Fibroblast of villous mesenchyme (primary cell): ENCODE measurements at regions not wholly inside any gene's neighbourhood (a gene's known extent, or its start where the extent isn't known, plus 50 kb on each side); places are given as distances from the start of the nearest gene placed in this dataset.

ENCODE experiments used
- DNase-seq: peaks from one replicate; pipeline ENCODE4 v3.0.0-alpha.2; 2010; ENCODE audit warnings: low read depth
- H3K4me3 ChIP-seq: 2 replicates; pipeline ENCODE4 v1.5.1; 2011; ENCODE audit warnings: low read depth, mild to moderate bottlenecking, low read length
- CTCF ChIP-seq: IDR thresholded peaks from 2 replicates; pipeline ENCODE4 v1.5.1; 2012; ENCODE audit warnings: low read depth, mild to moderate bottlenecking, low read length; ENCODE audit not compliant: insufficient read depth

GRCh38 chr2:14388724-14389123 lies 243.8 kb upstream of the LRATD1 start:
- no peak for DNase-seq
- TF ChIP-seq CTCF = no peak
- no peak overlapping the region for H3K4me3 ChIP-seq

GRCh38 chr2:14396533-14397083 lies 235.9 kb upstream of the LRATD1 start:
- no peak overlapping the region for H3K4me3 ChIP-seq
- no peak for TF ChIP-seq CTCF
- no peak for DNase-seq

GRCh38 chr2:14398641-14399040 lies 233.9 kb upstream of the LRATD1 start:
- no peak for TF ChIP-seq CTCF
- no peak for DNase-seq
- H3K4me3 ChIP-seq = no peak overlapping the region

GRCh38 chr2:14401873-14402272 lies 230.6 kb upstream of the LRATD1 start:
- H3K4me3 ChIP-seq = no peak overlapping the region
- TF ChIP-seq CTCF = no peak
- DNase-seq = no peak

- no peak for DNase-seq
- no peak for TF ChIP-seq CTCF
These were observed 223.8 kb upstream of the LRATD1 start for GRCh38 chr2:14408695-14409094.

GRCh38 chr2:14417551-14417950 lies 215.0 kb upstream of the LRATD1 start:
- H3K4me3 ChIP-seq = no peak overlapping the region
- TF ChIP-seq CTCF = no peak
- DNase-seq = no peak

More at GRCh38 chr2:14408695-14409094, 223.8 kb upstream of the LRATD1 start:
- no peak overlapping the region for H3K4me3 ChIP-seq

- no peak for DNase-seq
These were observed 214.4 kb upstream of the LRATD1 start for GRCh38 chr2:14418115-14418514.

More at GRCh38 chr2:14418115-14418514, 214.4 kb upstream of the LRATD1 start:
- no peak overlapping the region for H3K4me3 ChIP-seq
- TF ChIP-seq CTCF = no peak
